ENCODE measurements at regions not wholly inside any gene's neighbourhood (a gene's known extent, or its start where the extent isn't known, plus 50 kb on each side); places are given as distances from the start of the nearest gene placed in this dataset.
"Not testable (repeated sequence)": the region's sequence is repeated elsewhere in the genome, so short reads cannot be mapped to it uniquely, and the experiment has no call there.

- not testable (repeated sequence) for DNase-seq (ENCODE audit: low read depth in 2 of 2)
Measured at GRCh38 chr1:273772-274171, 177.7 kb downstream of the OR4F29 start.

- DNase-seq (ENCODE audit: low read depth in 2 of 2) = peak; percentile 40 to 61
Measured at GRCh38 chr1:267815-268214, 183.7 kb downstream of the OR4F29 start.

Measured in stimulated activated CD8-positive, alpha-beta memory T cell treated with anti-CD3 and anti-CD28 coated beads, Interleukin-15, amount 100 ng/mL, for 48 hours (primary cell).